MV-4-11 (cell line): ENCODE measurements at regions not wholly inside any gene's neighbourhood (a gene's known extent, or its start where the extent isn't known, plus 50 kb on each side); places are given as distances from the start of the nearest gene placed in this dataset.
"Not testable (repeated sequence)": the region's sequence is repeated elsewhere in the genome, so short reads cannot be mapped to it uniquely, and the experiment has no call there.

Source experiments
- DNase-seq: peaks from one replicate; lab custom pipeline; 2025; lab: John Stamatoyannopoulos, UW

GRCh38 chr16:86346034-86346433 is 164.3 kb upstream of the FOXF1 start:
- no peak for DNase-seq

GRCh38 chr16:86347090-86347489 is 163.2 kb upstream of the FOXF1 start:
- no peak for DNase-seq

- DNase-seq: no peak
Observed at GRCh38 chr16:86347916-86348555, 162.3 kb upstream of the FOXF1 start.

- DNase-seq: no peak
Observed at GRCh38 chr16:86349338-86349900, 160.9 kb upstream of the FOXF1 start.

- no peak for DNase-seq
Observed at GRCh38 chr16:86350289-86350688, 160.0 kb upstream of the FOXF1 start.

- DNase-seq: no peak
Observed at GRCh38 chr16:86351041-86351784, 159.1 kb upstream of the FOXF1 start.

- DNase-seq: not testable (repeated sequence)
Observed at GRCh38 chr16:86351785-86352139, 158.6 kb upstream of the FOXF1 start.

- DNase-seq: peak; percentile 43
Observed at GRCh38 chr16:86353148-86353547, 157.2 kb upstream of the FOXF1 start.

GRCh38 chr16:86353948-86354347 is 156.4 kb upstream of the FOXF1 start:
- no peak for DNase-seq

GRCh38 chr16:86354641-86355513 is 155.4 kb upstream of the FOXF1 start:
- no peak for DNase-seq

- DNase-seq: no peak
Observed at GRCh38 chr16:86355531-86355930, 154.8 kb upstream of the FOXF1 start.

- no peak for DNase-seq
Observed at GRCh38 chr16:86355951-86356350, 154.4 kb upstream of the FOXF1 start.

- no peak for DNase-seq
Observed at GRCh38 chr16:86356804-86357203, 153.5 kb upstream of the FOXF1 start.

GRCh38 chr16:86357303-86357702 is 153.0 kb upstream of the FOXF1 start:
- DNase-seq: no peak

GRCh38 chr16:86357950-86358349 is 152.4 kb upstream of the FOXF1 start:
- DNase-seq: no peak

GRCh38 chr16:86359571-86359970 is 150.8 kb upstream of the FOXF1 start:
- no peak for DNase-seq

- DNase-seq: no peak
Observed at GRCh38 chr16:86362155-86362849, 148.0 kb upstream of the FOXF1 start.

GRCh38 chr16:86363057-86363490 is 147.3 kb upstream of the FOXF1 start:
- no peak for DNase-seq

GRCh38 chr16:86363836-86364618 is 146.3 kb upstream of the FOXF1 start:
- no peak for DNase-seq

- DNase-seq: no peak
Observed at GRCh38 chr16:86364653-86365380, 145.5 kb upstream of the FOXF1 start.
